HCT116 (cell line): ENCODE measurements at regions not wholly inside any gene's neighbourhood (a gene's known extent, or its start where the extent isn't known, plus 50 kb on each side); places are given as distances from the start of the nearest gene placed in this dataset.

Source experiments
- ATAC-seq: fragments of 200-7000 bp; cut with Tn5 transposase; 2 replicates; pipeline ENCODE4 v1.9.1; 2020; ENCODE audit warnings: mild to moderate bottlenecking, moderate library complexity
- BruUV-seq: library from RNA; stranded (reverse); fragments of 400-500 nt; replicated peaks from 2 replicates; lab custom pipeline; 2021; lab: Mats Ljungman, UMichigan
- CTCF ChIA-PET: fragments of 300-600 bp; sonication (Branson Sonifier 250); formaldehyde crosslinking; loops from one replicate; lab custom pipeline; 2021; ENCODE audit warnings: antibody characterized with exemption; lab: Charles Lee
- POLR2A ChIA-PET: fragments of 300-600, 350-600 bp; sonication (Branson Sonifier 250); formaldehyde crosslinking; loops from one replicate; lab custom pipeline; 2021; ENCODE audit warnings: antibody characterized with exemption; lab: Charles Lee
- RAD21 ChIA-PET, 2 experiments: fragments of 300-600 bp; sonication (Branson Sonifier 250); formaldehyde crosslinking; loops; one replicate each; lab custom pipeline; 2023; ENCODE audit warnings: low total read pairs in 2 of 2; ENCODE audit not compliant: uncharacterized antibody in 2 of 2, unreplicated experiment in 2 of 2, low non-redundant PET in 1 of 2; lab: Charles Lee
- DNase-seq: peaks from one replicate; pipeline ENCODE4 v3.0.0-alpha.2; 2010; ENCODE audit warnings: low read depth, low spot score
- H2AFZ ChIP-seq: fragments of 200-600 bp; shearing (Covaris generic), sonication (generic); 2 replicates; pipeline ENCODE4 v1.6.1; 2017; ENCODE audit warnings: low read depth, mixed run types, mixed read lengths, antibody characterized with exemption, low read length; ENCODE audit not compliant: poor library complexity, severe bottlenecking
- H3K27ac ChIP-seq: 2 replicates; pipeline ENCODE4 v1.5.1; 2012; ENCODE audit warnings: low read depth, low read length
- H3K27me3 ChIP-seq: fragments of 200-600 bp; sonication (generic); 2 replicates; pipeline ENCODE4 v1.6.1; 2016; ENCODE audit warnings: mixed run types, low read length, mixed read lengths; ENCODE audit not compliant: insufficient read depth
- H3K36me3 ChIP-seq, 2 experiments: fragments of 200-500 bp in 1 of 2; fragments of 200-600 bp in 1 of 2; sonication (Bioruptor generic) in 1 of 2; sonication (generic) in 1 of 2; 2 replicates each; pipeline versions ENCODE4 v1.5.1 to v1.6.1; 2014 to 2016; ENCODE audit warnings: low read length in 2 of 2, inconsistent platforms in 1 of 2, mixed read lengths in 1 of 2, mixed run types in 1 of 2; ENCODE audit not compliant: insufficient read depth in 2 of 2, control insufficient read depth in 1 of 2
- H3K4me1 ChIP-seq, 2 experiments: fragments of 200-600 bp in 1 of 2; sonication (generic) in 1 of 2; 2 replicates each; pipeline versions ENCODE4 v1.5.1 to v1.6.1; 2012 to 2017; ENCODE audit warnings: low read length in 2 of 2, inconsistent platforms in 1 of 2, mild to moderate bottlenecking in 1 of 2, mixed read lengths in 1 of 2, mixed run types in 1 of 2, moderate library complexity in 1 of 2; ENCODE audit not compliant: insufficient read depth in 2 of 2, control insufficient read depth in 1 of 2
- H3K4me2 ChIP-seq: fragments of 200-600 bp; sonication (generic); 2 replicates; pipeline ENCODE4 v1.6.1; 2017; ENCODE audit warnings: mixed run types, low read length, mixed read lengths
- H3K4me3 ChIP-seq, 2 experiments: fragments of 200-600 bp in 1 of 2; sonication (generic) in 1 of 2; replicated peaks in 1 of 2; 2 replicates each; pipeline ENCODE4 v1.5.1; 2011 to 2016; ENCODE audit warnings: low read length in 2 of 2, control low read depth in 1 of 2, low read depth in 1 of 2, mild to moderate bottlenecking in 1 of 2, mixed read lengths in 1 of 2, mixed run types in 1 of 2
- H3K79me2 ChIP-seq: fragments of 200-600 bp; sonication (generic); 2 replicates; pipeline ENCODE4 v1.6.1; 2017; ENCODE audit warnings: mild to moderate bottlenecking, mixed run types, low read length, moderate library complexity, mixed read lengths; ENCODE audit not compliant: insufficient read depth
- H3K9ac ChIP-seq: fragments of 200-600 bp; sonication (generic); 2 replicates; pipeline ENCODE4 v1.6.1; 2016; ENCODE audit warnings: low read length, mixed read lengths
- H3K9me2 ChIP-seq: fragments of 200-600 bp; sonication (generic), shearing (Covaris generic); 2 replicates; pipeline ENCODE4 v1.6.1; 2017; ENCODE audit warnings: mixed run types, mild to moderate bottlenecking, moderate library complexity; ENCODE audit not compliant: insufficient read depth
- H3K9me3 ChIP-seq, 2 experiments: fragments of 200-500 bp in 1 of 2; fragments of 200-600 bp in 1 of 2; sonication (Bioruptor generic) in 1 of 2; sonication (generic) in 1 of 2; 2 replicates each; pipeline ENCODE4 v1.6.1; 2014 to 2017; ENCODE audit warnings: low read length in 2 of 2, mixed read lengths in 2 of 2, inconsistent platforms in 1 of 2, low read depth in 1 of 2, mild to moderate bottlenecking in 1 of 2, mixed run types in 1 of 2, moderate library complexity in 1 of 2; ENCODE audit not compliant: control insufficient read depth in 1 of 2, insufficient read depth in 1 of 2
- H4K20me1 ChIP-seq: fragments of 200-600 bp; sonication (generic), shearing (Covaris generic); 2 replicates; pipeline ENCODE4 v1.6.1; 2017; ENCODE audit warnings: mixed run types, mild to moderate bottlenecking, moderate library complexity; ENCODE audit not compliant: insufficient read depth
- CBX3 ChIP-seq: IDR thresholded peaks from 2 replicates; pipeline ENCODE4 v1.6.1; 2012; ENCODE audit warnings: low read depth
- ELF1 ChIP-seq: IDR thresholded peaks from 2 replicates; pipeline ENCODE4 v1.6.1; 2012; ENCODE audit warnings: low read depth, borderline replicate concordance
- MAX ChIP-seq: IDR thresholded peaks from 2 replicates; pipeline ENCODE4 v1.6.1; 2012
- POLR2A ChIP-seq: IDR thresholded peaks from 2 replicates; pipeline ENCODE4 v1.7.0; 2011; ENCODE audit warnings: borderline replicate concordance; ENCODE audit not compliant: insufficient read depth, insufficient read length; ENCODE audit errors: extremely low read depth
- POLR2AphosphoS5 ChIP-seq: IDR thresholded peaks from 2 replicates; pipeline ENCODE4 v1.6.1; 2011; ENCODE audit warnings: mild to moderate bottlenecking, low read depth, low read length, moderate library complexity
- RAD21 ChIP-seq: IDR thresholded peaks from 2 replicates; pipeline ENCODE4 v1.6.1; 2012; ENCODE audit warnings: low read depth, mild to moderate bottlenecking
- REST ChIP-seq: IDR thresholded peaks from 2 replicates; pipeline ENCODE4 v1.6.1; 2012; ENCODE audit warnings: low read depth
- SRF ChIP-seq: IDR thresholded peaks from 2 replicates; pipeline ENCODE4 v1.6.1; 2012; ENCODE audit warnings: low read depth
- YY1 ChIP-seq: IDR thresholded peaks from 2 replicates; pipeline ENCODE4 v1.6.1; 2011; ENCODE audit warnings: low read length, low read depth, moderate library complexity, mild to moderate bottlenecking; ENCODE audit not compliant: insufficient replicate concordance; ENCODE audit errors: extremely low read depth
- ZBTB33 ChIP-seq: IDR thresholded peaks from 2 replicates; pipeline ENCODE4 v1.6.1; 2011; ENCODE audit warnings: mild to moderate bottlenecking, low read length, moderate library complexity; ENCODE audit not compliant: insufficient replicate concordance; ENCODE audit errors: extremely low read depth
- ZFX ChIP-seq: fragments of 450-650 bp; IDR thresholded peaks from 2 replicates; pipeline ENCODE4 v1.6.1; 2017
- ZNF274 ChIP-seq: fragments of 200-500 bp; sonication (Bioruptor generic); IDR thresholded peaks from 2 replicates; pipeline ENCODE4 v1.6.1; 2014; ENCODE audit warnings: mild to moderate bottlenecking, low read depth, low read length, inconsistent platforms
- intact Hi-C: fragments of 100-400 bp; cut with micrococcal nuclease; formaldehyde crosslinking; loops from 2 replicates; pipeline ENCODE4 v1.10.0; 2022

GRCh38 chrX:115413246-115413878, 123.8 kb downstream of the LUZP4 start:
- Histone ChIP-seq H3K36me3 (no peaks in the 10 kb centered on the region), H3K4me1 (no peaks in the 10 kb centered on the region), H4K20me1 (no peaks in the 10 kb centered on the region), H3K9me3 (no peaks in the 10 kb centered on the region), H3K9me2 (no peaks in the 10 kb centered on the region), H3K27ac (no peak overlapping the region), H2AFZ (no peak overlapping the region), H3K4me3 (no peak overlapping the region), H3K4me2 (no peak overlapping the region), H3K27me3 (no peaks in the 10 kb centered on the region), H3K9ac (no peak overlapping the region), H3K79me2 (no peaks in the 10 kb centered on the region)
- DNase-seq (no peak), ATAC-seq (no peak)
- TF ChIP-seq CBX3 (no peak), ZNF274 (no peak), ZFX (no peak), MAX (no peak)
- RAD21 ChIA-PET, result no interaction called here
- intact Hi-C loops, result no loop called here
- POLR2A ChIA-PET, result no interaction called here
- no TSS peak for BruUV-seq
- CTCF ChIA-PET, result no interaction called here

- ChIA-PET POLR2A (no interaction called here), CTCF (no interaction called here), RAD21 (no interaction called here)
- H3K36me3 ChIP-seq, result no peaks in the 10 kb centered on the region
- no peak overlapping the region for H2AFZ ChIP-seq
- H4K20me1 ChIP-seq, result no peaks in the 10 kb centered on the region
- intact Hi-C loops, result no loop called here
- TF ChIP-seq ZNF274 (no peak), REST (no peak), POLR2AphosphoS5 (no peak), POLR2A (no peak), ZBTB33 (no peak), YY1 (no peak), ELF1 (no peak), RAD21 (no peak), SRF (no peak)
- ATAC-seq (no peak), DNase-seq (no peak)
- no peak overlapping the region for H3K27ac ChIP-seq
- H3K4me2 ChIP-seq, result no peak overlapping the region
- no peak overlapping the region for H3K4me3 ChIP-seq
- H3K9ac ChIP-seq, result no peak overlapping the region
- H3K79me2 ChIP-seq, result no peaks in the 10 kb centered on the region
- H3K9me3 ChIP-seq, result no peaks in the 10 kb centered on the region
- no TSS peak for BruUV-seq
- H3K9me2 ChIP-seq, result no peaks in the 10 kb centered on the region
- no peaks in the 10 kb centered on the region for H3K4me1 ChIP-seq
- no peaks in the 10 kb centered on the region for H3K27me3 ChIP-seq
Observed at GRCh38 chrX:115419069-115419468, 129.6 kb downstream of the LUZP4 start.
